GM18951 (cell line): ENCODE measurements at regions not wholly inside any gene's neighbourhood (a gene's known extent, or its start where the extent isn't known, plus 50 kb on each side); places are given as distances from the start of the nearest gene placed in this dataset.

ENCODE experiments used
- POLR2A ChIP-seq: IDR thresholded peaks from 4 replicates; pipeline ENCODE4 v1.6.1; 2011; ENCODE audit warnings: mild to moderate bottlenecking; ENCODE audit not compliant: insufficient read length, insufficient read depth; ENCODE audit errors: extremely low read depth
- in situ Hi-C: fragments of 300-500 bp; cut with MboI; formaldehyde crosslinking; loops from one replicate; pipeline ENCODE4 v1.12.0; 2022; ENCODE audit warnings: low sequenced_read_pairs, mixed read lengths, inconsistent platforms; ENCODE audit not compliant: unreplicated experiment

DNA sequence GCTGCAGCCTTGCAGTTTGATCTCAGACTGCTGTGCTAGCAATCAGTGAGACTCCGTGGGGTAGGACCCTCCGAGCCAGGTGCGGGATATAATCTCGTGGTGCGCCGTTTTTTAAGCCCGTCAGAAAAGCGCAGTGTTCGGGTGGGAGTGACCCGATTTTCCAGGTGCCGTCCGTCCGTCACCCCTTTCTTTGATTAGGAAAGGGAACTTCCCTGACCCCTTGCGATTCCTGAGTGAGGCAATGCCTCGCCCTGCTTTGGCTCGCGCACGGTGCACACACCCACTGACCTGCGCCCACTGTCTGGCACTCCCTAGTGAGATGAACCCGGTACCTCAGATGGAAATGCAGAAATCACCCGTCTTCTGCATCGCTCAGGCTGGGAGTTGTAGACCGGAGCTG lies 203.2 kb downstream of the SNCAIP start:
- in situ Hi-C loops, result loop anchor here (25.0 kb wide), 2 partner anchors 497 to 822 kb away; no protein-coding TSS in a partner anchor

DNA sequence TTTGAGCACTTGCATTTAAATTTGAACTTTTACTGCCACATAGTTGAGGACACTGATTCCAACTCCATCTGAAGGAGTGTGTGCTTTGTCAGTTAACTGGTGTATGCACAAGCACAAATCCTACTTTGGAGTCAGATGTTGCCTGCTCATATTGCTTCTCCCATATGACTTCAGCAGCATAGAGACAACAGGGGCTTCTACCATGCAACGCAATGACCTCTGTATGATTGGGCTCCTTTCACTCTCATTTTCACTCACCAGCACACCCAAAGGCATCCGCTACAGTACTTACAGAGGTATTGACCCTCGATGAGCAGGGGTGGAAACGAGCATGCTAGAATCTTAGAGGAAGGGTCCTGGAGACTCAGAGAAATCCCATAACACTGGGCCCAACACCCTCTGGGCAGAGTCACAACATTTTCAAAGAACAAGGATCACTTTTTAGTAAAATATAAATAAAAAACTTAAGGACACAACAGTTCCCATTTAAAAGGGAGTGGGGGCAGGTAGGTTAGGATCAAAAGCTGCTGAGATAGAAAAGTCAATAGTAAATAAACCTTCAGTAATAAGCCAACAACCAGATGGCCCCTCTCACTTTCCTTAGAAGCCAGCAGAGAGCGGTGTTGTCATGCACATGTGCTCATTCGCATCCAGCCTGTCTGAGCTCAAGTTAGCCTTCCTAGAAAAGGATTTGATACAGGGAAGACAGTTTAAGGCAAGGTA lies 203.8 kb downstream of the SNCAIP start:
- in situ Hi-C loops, result loop anchor here (25.0 kb wide), 2 partner anchors 496 to 821 kb away; no protein-coding TSS in a partner anchor
- TF ChIP-seq POLR2A, result no peak

DNA sequence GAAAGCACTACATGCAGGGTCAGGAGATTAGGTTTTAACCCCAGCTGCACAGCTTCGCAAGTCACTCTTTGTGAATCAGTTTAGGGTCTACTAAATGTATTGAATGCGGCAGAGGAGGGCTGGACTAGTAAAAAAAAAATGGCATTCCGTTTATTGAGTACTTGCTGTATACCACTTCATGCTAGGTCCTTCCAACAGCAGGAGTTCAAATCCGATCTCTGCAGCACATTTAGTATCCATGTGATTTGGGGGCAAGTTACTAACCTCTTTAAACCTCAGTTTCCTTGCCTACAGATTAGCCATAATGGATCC lies 204.4 kb downstream of the SNCAIP start:
- no peak for TF ChIP-seq POLR2A
- in situ Hi-C loops, result loop anchor here (25.0 kb wide), 2 partner anchors 496 to 821 kb away; no protein-coding TSS in a partner anchor

DNA sequence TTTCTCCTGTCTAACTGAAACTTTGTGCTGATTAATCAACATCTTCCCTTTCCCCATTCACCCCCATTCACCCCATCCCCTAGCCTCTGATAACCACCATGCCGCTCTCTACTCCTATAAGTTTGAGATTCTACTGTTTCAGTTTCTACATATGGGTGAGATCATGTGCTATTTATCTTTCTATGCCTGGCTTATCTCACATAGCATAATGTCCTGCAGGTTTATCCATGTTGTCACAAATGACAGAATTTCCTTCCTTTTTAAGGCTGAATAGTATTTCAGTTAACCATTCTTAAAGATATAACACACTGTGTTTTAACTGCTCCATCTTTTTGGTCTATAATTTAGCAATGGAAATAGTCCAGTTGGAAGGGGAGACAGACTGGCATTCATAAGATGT lies 205.1 kb downstream of the SNCAIP start:
- in situ Hi-C loops, result loop anchor here (25.0 kb wide), 2 partner anchors 495 to 820 kb away; no protein-coding TSS in a partner anchor

DNA sequence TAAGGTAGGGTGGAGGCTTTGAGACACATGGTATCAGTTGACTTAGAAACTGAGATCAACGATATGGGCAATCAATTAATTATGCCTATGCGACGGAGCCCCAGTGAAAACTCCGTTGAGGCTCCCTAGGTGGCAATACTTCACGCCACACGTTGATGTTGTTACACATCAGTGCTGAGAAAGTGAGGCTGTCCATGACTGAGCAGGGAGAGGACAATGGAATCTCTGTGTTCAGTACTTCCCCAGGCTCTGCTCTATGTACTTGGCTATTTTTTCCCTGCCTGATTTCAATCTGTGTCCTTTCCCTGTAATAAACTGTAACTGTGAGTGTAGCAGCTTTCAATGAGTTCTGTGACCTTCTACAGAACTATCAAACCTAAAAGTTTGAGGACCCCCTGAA lies 211.7 kb downstream of the SNCAIP start:
- in situ Hi-C loops, result loop anchor here (25.0 kb wide), 2 partner anchors 489 to 814 kb away; no protein-coding TSS in a partner anchor
- no peak for TF ChIP-seq POLR2A

More for the DNA sequence above, 205.1 kb downstream of the SNCAIP start:
- TF ChIP-seq POLR2A, result no peak

DNA sequence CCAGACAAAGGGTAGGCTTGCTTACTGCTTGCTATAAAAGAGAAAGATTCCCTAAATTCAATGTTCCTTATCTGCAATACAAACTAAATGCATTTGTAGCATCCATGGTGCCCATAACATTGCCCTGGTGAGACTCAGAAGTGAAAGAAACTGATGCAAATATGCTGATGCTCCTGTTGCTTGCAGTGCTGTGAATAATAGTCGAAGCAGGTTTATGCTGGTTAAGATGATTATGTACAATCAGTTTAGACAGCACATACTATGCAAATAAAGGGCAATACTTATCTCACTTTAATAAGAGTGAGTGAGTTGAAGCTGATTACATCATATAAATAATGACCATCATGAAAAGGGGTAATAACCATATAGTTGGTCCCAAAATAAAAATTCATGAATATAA lies 215.5 kb downstream of the SNCAIP start:
- TF ChIP-seq POLR2A, result no peak
- in situ Hi-C loops, result no loop called here

DNA sequence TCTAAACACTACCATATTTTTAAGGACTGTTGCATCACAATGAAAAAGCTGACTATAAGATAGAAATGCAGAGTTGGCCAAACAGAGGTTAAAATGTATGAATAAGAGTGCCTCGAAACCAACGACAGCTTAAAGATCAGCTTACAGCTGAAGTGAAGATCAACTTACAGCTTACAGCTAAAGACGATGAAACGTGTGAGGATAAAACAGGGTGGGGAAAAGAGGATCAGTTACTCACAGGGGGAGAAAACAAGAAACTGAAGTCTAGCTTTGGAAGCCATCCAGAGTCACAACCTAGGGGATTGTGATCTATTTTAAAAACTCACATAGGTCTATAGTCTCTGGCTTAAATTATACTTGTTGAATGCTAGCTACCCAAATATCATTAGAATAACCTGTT lies 220.0 kb downstream of the SNCAIP start:
- in situ Hi-C loops, result no loop called here
- TF ChIP-seq POLR2A, result no peak

DNA sequence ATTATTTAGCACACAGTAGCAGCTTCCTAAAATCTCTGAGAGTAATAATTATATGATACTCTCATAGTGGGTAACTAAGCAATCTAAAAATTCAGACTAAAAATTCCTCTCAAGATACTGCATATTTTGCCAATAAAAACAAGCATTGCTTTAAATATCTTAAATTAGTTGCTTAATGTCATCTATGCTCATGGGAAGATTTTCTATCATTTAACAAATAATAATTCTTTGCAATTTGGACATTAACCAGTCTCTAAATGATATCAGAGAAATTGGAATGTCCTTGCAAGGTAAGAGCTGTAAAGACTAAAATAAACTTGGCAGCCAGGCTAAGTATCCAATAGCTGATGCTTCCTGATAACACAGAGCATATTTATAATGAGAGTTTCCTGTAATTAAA lies 221.8 kb downstream of the SNCAIP start:
- no peak for TF ChIP-seq POLR2A

DNA sequence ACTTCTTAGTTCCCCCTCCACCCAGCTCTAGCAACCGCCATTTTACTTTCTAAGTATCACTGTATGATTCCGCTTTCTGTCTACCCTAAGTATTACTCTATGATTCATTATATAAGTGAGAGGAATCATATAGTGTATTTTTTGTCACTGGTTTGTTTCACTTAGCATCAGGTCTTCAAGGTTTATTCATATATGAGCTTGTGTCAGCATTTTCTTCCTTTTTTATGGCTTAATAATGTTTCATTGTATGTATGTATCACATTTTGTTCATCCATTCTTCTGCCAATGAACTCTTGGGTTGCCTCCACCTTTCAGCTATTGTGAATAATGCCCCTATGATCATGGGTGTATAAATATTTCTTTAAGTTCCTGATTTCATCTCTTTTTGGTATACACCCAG lies 222.8 kb downstream of the SNCAIP start:
- TF ChIP-seq POLR2A, result no peak
- in situ Hi-C loops, result no loop called here

More for the DNA sequence above, 221.8 kb downstream of the SNCAIP start:
- in situ Hi-C loops, result no loop called here

DNA sequence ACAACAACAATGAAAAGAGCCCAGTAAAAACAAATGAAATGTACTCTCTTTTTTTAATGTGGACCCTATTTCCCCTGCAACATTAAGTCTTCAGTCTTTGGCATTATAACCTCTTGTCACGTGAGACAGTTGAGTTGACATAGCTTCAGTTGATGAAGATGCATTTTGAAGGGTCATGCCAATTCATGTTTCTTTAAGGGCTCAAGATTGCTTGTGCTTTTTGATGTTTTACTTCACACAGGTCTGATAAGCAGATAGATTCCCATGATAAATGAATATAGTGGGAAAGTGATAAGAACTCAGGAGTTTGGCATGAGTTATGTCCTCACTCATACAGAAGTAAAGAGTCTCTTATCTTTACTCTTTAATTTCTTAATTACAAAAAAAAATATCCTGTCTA lies 229.4 kb downstream of the SNCAIP start:
- TF ChIP-seq POLR2A, result no peak
- in situ Hi-C loops, result no loop called here

DNA sequence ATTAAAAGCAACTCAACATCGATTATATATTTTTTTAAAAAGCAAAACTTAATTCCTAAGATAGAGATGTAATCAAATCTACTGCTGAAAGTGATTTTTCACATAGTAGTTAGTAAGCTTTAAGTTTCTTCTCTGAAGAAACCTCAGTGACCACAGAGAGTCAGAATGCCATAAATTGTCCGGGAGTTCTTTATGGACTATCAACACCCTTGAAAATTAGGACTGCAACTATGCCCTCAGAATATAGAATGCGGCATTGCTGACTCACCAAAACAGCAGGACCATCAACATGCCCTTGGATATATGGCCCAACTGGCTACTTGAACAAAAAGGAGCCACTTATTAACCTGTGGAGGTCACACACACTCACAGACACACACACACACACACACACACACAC lies 228.9 kb upstream of the SNX2 start:
- no peak for TF ChIP-seq POLR2A
- in situ Hi-C loops, result no loop called here

DNA sequence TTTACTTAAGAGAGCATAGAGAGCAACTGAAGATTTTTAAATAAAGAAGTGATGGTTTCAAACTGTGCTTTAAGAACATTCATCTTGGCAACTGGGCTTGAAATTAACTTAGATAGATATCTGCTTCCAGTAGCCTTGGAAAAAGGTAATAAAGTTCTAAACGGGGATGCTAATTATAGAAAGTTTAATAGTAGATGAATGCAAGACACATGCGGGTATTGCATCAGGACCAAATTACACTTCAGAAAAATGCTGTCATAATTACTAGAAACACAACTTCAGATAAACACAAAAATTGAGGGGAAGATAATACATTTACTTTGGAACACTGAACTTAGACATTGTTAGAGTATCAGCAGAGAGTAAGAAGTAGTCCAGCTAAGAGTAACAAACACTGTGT lies 227.7 kb upstream of the SNX2 start:
- TF ChIP-seq POLR2A, result no peak
- in situ Hi-C loops, result no loop called here

DNA sequence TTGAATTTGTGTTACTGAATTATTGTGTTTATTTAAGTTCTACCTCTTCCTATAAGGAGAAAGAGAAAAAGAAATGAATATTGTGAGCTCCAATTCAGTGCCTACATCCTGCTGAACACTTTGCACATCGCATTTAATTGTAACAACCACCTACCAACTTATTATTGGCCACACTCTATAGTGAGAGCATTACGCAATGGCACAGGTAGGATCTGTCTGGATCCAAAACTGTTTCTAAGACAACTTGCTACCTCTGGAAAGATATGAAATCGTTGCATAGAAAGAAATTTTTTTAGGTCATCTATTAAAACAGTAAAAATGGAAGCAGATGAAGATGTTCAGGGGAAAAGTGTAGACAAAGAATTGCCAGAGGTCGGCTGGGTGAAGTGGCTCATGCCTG lies 227.2 kb upstream of the SNX2 start:
- no peak for TF ChIP-seq POLR2A
- in situ Hi-C loops, result no loop called here

DNA sequence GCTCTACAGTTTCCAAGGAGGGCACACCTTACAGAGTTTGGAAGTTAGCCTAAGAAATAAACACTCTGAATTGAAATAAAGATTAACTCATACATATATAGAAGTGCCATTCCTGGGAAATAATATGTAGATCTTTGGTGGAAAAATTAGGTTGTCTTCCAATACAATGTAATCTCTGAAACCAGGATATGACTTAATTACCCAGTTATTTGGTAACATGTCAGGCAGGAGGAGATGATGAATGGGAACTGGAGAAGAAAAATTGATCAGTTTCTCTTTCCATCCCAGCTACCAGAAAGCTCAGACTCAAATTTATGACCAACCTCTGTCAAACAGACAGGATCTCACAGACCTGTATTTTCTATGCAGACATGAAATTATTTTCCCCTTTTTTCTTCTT lies 215.2 kb upstream of the SNX2 start:
- in situ Hi-C loops, result no loop called here
- no peak for TF ChIP-seq POLR2A

DNA sequence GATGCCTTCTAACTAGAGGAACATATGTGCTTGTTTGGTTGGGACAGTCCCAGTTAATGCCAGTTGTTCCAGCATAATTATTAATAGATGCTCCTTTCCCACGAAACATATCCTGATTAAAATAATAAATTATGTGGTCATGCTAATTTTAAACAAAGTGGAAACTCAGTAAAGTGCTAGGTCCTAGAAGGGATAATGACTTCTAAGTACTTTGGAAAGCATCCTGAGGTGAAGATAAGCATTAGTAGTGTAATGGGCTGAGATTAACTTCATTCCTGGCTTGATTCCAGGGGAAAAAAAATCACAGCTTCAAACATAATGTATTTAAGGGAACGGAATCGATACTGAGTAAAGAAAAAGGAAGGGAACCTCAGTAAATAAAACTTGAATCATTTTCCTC lies 213.7 kb upstream of the SNX2 start:
- TF ChIP-seq POLR2A, result no peak
- in situ Hi-C loops, result no loop called here

DNA sequence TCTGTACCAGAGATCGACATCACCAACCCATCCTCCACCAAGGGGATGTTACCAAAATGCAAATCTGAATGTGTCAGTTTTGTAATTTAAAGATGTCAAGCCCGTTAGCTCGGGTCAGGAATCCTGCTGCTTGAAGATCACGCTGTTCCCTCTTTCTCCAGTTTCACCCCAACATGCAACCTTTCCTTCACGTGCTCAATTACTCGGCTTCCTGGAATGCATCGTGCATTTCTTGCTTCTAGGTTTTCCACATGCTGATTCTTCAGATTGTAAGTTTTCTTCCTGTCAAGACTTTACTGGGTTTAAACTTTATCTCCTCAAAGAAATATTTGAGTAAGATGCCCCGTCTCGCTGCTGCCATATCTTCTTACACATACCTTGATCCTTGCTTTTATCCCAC lies 209.5 kb upstream of the SNX2 start:
- in situ Hi-C loops, result no loop called here
- no peak for TF ChIP-seq POLR2A
